ENCODE measurements at regions not wholly inside any gene's neighbourhood (a gene's known extent, or its start where the extent isn't known, plus 50 kb on each side); places are given as distances from the start of the nearest gene placed in this dataset.
"Not testable (repeated sequence)": the region's sequence is repeated elsewhere in the genome, so short reads cannot be mapped to it uniquely, and the experiment has no call there.

DNA sequence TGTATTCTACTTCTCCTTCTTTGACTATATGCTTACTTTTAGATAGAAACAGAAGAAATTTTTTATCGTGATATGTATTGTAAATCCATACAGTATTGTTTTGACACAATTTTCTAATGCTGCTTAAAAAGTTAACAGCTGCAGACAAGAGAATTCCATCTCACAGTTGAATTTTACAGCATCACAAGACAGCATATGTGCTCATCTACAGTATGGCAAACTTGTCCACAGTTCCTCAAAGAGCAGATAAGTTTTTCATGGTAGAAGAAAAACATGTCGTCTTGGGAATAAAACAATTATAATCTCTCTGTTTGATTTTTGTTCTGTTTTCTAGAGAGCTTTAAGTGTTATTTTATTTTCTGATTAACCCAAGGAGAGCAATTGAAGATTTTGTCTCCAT lies 438.5 kb upstream of the NUDT12 start:
- ChIA-PET POLR2A (no interaction called here), CTCF (no interaction called here)
- no peak for DNase-seq (ENCODE audit: low read depth, low spot score)
- no peaks in the 10 kb centered on the region for H3K9me3 ChIP-seq (ENCODE audit: control insufficient read depth, insufficient read depth, low read length)
- no peak overlapping the region for H3K4me3 ChIP-seq (ENCODE audit: low read depth, low read length)
- TF ChIP-seq, protein P1, sequence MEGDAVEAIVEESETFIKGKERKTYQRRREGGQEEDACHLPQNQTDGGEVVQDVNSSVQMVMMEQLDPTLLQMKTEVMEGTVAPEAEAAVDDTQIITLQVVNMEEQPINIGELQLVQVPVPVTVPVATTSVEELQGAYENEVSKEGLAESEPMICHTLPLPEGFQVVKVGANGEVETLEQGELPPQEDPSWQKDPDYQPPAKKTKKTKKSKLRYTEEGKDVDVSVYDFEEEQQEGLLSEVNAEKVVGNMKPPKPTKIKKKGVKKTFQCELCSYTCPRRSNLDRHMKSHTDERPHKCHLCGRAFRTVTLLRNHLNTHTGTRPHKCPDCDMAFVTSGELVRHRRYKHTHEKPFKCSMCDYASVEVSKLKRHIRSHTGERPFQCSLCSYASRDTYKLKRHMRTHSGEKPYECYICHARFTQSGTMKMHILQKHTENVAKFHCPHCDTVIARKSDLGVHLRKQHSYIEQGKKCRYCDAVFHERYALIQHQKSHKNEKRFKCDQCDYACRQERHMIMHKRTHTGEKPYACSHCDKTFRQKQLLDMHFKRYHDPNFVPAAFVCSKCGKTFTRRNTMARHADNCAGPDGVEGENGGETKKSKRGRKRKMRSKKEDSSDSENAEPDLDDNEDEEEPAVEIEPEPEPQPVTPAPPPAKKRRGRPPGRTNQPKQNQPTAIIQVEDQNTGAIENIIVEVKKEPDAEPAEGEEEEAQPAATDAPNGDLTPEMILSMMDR (IDR thresholded peaks at IDR 0.05; ENCODE audit: low read depth, low read length): no peak
- no peak overlapping the region for H3K27ac ChIP-seq (ENCODE audit: low read depth, low read length)
- no peaks in the 10 kb centered on the region for H3K27me3 ChIP-seq (ENCODE audit: control insufficient read depth, insufficient read depth, low read length)

DNA sequence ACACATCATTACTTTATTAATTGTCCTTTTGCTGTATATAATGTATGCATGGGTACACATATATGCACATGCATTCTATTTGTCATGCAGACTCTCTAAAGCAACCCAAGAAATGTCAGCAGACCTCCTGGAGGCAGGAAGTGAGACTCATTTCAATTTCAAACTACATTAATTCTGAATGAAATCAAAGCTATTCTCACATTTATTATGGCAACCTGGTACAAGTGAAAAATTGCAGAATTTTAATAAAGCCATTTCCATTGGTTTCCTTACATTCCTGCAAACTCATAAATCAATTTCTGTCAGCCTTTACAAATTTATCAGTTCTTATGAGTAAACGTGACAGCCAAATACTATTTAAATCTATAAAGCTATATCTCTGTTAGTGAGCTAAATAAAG lies 430.4 kb upstream of the NUDT12 start:
- Histone ChIP-seq H3K4me3 (ENCODE audit: low read depth, low read length) (no peak overlapping the region), H3K27ac (ENCODE audit: low read depth, low read length) (no peak overlapping the region), H3K9me3 (ENCODE audit: control insufficient read depth, insufficient read depth, low read length) (no peaks in the 10 kb centered on the region), H3K27me3 (ENCODE audit: control insufficient read depth, insufficient read depth, low read length) (no peaks in the 10 kb centered on the region)
- ChIA-PET POLR2A (no interaction called here), CTCF (no interaction called here)
- TF ChIP-seq, protein P1 (IDR thresholded peaks at IDR 0.05; ENCODE audit: low read depth, low read length): no peak
- no peak for DNase-seq (ENCODE audit: low read depth, low spot score)

GRCh38 chr5:103990064-103990463 lies 427.5 kb upstream of the NUDT12 start:
- DNase-seq (ENCODE audit: low read depth, low spot score): no peak
- ChIA-PET POLR2A (no interaction called here), CTCF (no interaction called here)
- H3K9me3 ChIP-seq (ENCODE audit: control insufficient read depth, insufficient read depth, low read length): no peaks in the 10 kb centered on the region
- no peak overlapping the region for H3K4me3 ChIP-seq (ENCODE audit: low read depth, low read length)
- H3K27ac ChIP-seq (ENCODE audit: low read depth, low read length): no peak overlapping the region
- TF ChIP-seq, protein P1 (IDR thresholded peaks at IDR 0.05; ENCODE audit: low read depth, low read length): no peak
- no peaks in the 10 kb centered on the region for H3K27me3 ChIP-seq (ENCODE audit: control insufficient read depth, insufficient read depth, low read length)

- ChIA-PET POLR2A (no interaction called here), CTCF (no interaction called here)
- Histone ChIP-seq H3K4me3 (ENCODE audit: low read depth, low read length) (no peak overlapping the region), H3K9me3 (ENCODE audit: control insufficient read depth, insufficient read depth, low read length) (no peaks in the 10 kb centered on the region), H3K27ac (ENCODE audit: low read depth, low read length) (no peak overlapping the region), H3K27me3 (ENCODE audit: control insufficient read depth, insufficient read depth, low read length) (no peaks in the 10 kb centered on the region)
- TF ChIP-seq, protein P1 (IDR thresholded peaks at IDR 0.05; ENCODE audit: low read depth, low read length): no peak
- no peak for DNase-seq (ENCODE audit: low read depth, low spot score)
These were observed 419.0 kb upstream of the NUDT12 start for GRCh38 chr5:103981592-103981991.

- CTCF ChIA-PET: interaction anchor here (0.9 kb wide), 1 partner anchor 165 kb away, joined by 4 read pairs; no protein-coding TSS in a partner anchor
- DNase-seq (ENCODE audit: low read depth, low spot score): no peak
These were observed 411.1 kb upstream of the NUDT12 start for GRCh38 chr5:103973669-103974068.

GRCh38 chr5:103966295-103966694 lies 403.7 kb upstream of the NUDT12 start:
- DNase-seq (ENCODE audit: low read depth, low spot score); H3K9me3 ChIP-seq (ENCODE audit: control insufficient read depth, insufficient read depth, low read length); H3K4me3 ChIP-seq (ENCODE audit: low read depth, low read length); POLR2A ChIA-PET; CTCF ChIA-PET; H3K27me3 ChIP-seq (ENCODE audit: control insufficient read depth, insufficient read depth, low read length); H3K27ac ChIP-seq (ENCODE audit: low read depth, low read length): not testable (repeated sequence)

More at GRCh38 chr5:103973669-103974068, 411.1 kb upstream of the NUDT12 start:
- no peaks in the 10 kb centered on the region for H3K9me3 ChIP-seq (ENCODE audit: control insufficient read depth, insufficient read depth, low read length)
- TF ChIP-seq, protein P1 (IDR thresholded peaks at IDR 0.05; ENCODE audit: low read depth, low read length): peak; percentile 37
- POLR2A ChIA-PET: no interaction called here
- H3K4me3 ChIP-seq (ENCODE audit: low read depth, low read length): no peak overlapping the region
- H3K27me3 ChIP-seq (ENCODE audit: control insufficient read depth, insufficient read depth, low read length): peaks cover 2% of the 10 kb centered on the region
- no peak overlapping the region for H3K27ac ChIP-seq (ENCODE audit: low read depth, low read length)
